ENCODE measurements at regions not wholly inside any gene's neighbourhood (a gene's known extent, or its start where the extent isn't known, plus 50 kb on each side); places are given as distances from the start of the nearest gene placed in this dataset.

DNA sequence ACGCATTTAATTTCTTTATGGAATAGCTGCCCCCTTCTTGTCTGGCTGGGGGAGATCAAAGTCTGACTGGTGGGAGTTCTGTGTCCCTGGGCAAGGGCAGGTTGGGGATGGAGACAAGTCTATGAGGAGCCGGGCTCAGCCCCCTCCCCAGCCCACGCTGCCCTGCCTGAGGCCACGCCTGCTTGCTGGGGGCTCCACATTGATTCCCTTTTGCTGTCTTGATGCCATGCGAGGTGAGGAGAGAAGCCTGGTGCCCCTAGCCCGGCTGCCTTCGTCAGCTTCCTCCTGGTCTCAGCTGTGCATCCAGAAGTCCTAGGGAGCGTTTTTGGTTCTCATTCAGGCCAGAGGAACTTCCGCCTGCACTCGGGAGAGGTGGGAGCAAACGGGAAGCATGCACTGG, 247.9 kb downstream of the NDUFA10 start:
- intact Hi-C loops (cut with DNase I): no loop called here
- DNase-seq (ENCODE audit: low spot score): no peak

DNA sequence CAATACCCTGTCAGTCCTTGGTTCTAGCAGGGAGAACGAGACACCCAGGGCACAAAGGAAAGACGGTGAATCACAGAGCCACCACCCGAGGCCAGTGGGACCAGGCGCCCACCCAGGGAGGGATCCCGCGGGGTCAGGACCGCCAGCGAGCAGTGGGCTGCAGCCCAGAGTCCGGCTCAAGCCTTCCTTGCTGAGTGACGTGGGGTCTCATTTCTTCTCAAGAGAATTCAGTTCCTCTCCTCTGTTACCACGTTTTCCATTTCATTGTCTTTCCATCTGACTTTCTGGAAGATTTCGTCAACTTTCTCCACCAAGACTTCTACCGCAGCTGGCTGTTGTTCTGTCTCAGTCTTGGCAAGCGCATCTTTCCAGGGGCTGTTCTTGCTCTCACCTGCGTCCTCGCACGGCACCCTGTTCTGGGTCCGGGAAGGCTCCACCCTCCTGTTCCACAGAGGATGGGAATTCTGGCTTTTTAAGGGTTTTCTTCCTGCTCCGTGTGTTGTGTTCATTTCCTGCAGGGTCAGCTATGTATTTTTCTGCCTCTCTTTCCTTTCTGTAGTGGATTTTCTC, 248.6 kb downstream of the NDUFA10 start:
- DNase-seq (ENCODE audit: low spot score): no peak

GRCh38 chr2:239775623-239776435, 249.3 kb downstream of the NDUFA10 start:
- intact Hi-C loops (cut with DNase I): no loop called here
- DNase-seq (ENCODE audit: low spot score): no peak

More for the DNA sequence above, 248.6 kb downstream of the NDUFA10 start:
- intact Hi-C loops (cut with DNase I): no loop called here

GRCh38 chr2:239774933-239775622, 250.1 kb downstream of the NDUFA10 start:
- intact Hi-C loops (cut with DNase I): no loop called here
- no peak for DNase-seq (ENCODE audit: low spot score)

DNA sequence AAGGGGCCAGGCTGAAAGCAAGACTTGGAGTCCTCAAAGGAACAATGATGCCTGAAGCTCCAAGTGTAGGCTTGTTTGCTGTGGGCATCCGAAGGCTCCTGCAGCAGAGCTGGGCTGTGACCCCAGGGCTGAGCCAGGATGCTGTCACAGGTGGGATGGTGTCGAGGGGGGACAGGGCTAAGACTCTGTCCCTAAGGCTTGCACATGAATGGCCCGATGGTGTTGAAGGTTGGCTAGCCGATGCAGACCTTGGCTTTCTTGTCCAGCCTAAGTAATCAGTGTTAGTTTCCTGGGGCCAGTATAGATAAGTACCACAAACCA, 251.0 kb downstream of the NDUFA10 start:
- DNase-seq (ENCODE audit: low spot score): no peak
- intact Hi-C loops (cut with DNase I): no loop called here

- intact Hi-C loops (cut with DNase I): no loop called here
- peak; percentile 40 for DNase-seq (ENCODE audit: low spot score)
Measured at GRCh38 chr2:239773228-239774141, 251.7 kb downstream of the NDUFA10 start.

GRCh38 chr2:239772721-239773120, 252.4 kb downstream of the NDUFA10 start:
- DNase-seq (ENCODE audit: low spot score): no peak
- intact Hi-C loops (cut with DNase I): no loop called here

DNA sequence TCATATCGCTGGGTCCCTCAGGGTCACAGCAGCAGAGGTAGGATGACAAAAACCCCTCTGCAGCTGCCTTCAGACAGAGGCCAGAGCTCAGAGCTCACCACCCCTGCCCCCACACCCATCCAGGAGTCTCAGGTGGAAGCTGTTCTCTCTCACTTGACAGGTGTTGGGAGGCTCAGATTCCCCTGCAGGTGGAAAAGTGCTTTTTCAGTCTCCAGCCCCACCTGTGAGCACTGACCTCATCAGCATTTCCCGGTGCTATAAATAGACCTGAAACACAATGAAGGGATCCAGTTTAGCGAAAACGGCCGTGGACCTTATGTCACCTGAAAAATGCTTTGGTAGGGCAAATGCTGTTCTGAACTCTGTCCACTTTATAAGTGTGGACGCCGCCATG, 254.9 kb downstream of the NDUFA10 start:
- no peak for DNase-seq (ENCODE audit: low spot score)

DNA sequence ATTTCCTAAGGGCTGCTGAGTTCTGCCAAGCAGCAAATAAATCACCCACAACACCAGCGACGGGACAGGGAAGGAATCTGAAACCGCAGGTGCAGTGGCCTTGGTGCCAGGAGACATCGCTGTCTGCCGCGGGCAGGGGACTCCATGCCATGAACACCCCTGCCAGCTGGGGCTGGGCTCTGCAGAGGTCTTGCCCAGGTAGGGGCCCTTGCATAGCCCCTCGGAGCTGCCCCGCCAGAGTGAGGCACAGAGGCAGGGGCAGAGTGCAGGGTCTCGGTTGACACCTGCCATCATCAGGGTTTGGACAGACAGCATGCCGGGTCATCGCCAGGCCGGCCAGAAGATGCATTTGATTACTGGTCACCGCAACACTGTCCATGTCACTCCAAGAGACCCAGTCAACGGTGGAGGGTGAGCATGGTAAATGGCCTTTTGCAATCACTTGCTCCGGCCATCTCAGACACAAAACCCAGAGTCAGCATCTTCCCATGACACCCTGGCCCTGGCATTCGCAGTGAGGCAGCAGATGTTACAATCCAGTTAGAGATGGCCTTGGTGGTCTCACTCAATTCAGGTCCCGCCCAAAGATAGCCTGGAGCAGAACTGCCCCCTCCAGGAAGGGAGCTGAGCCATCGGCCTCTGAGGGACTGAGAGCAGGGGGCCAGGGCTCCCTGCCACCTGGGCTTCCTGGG, 255.4 kb downstream of the NDUFA10 start:
- intact Hi-C loops (cut with DNase I): no loop called here
- DNase-seq (ENCODE audit: low spot score): peak; percentile 59

More for the DNA sequence above, 254.9 kb downstream of the NDUFA10 start:
- intact Hi-C loops (cut with DNase I): no loop called here

DNA sequence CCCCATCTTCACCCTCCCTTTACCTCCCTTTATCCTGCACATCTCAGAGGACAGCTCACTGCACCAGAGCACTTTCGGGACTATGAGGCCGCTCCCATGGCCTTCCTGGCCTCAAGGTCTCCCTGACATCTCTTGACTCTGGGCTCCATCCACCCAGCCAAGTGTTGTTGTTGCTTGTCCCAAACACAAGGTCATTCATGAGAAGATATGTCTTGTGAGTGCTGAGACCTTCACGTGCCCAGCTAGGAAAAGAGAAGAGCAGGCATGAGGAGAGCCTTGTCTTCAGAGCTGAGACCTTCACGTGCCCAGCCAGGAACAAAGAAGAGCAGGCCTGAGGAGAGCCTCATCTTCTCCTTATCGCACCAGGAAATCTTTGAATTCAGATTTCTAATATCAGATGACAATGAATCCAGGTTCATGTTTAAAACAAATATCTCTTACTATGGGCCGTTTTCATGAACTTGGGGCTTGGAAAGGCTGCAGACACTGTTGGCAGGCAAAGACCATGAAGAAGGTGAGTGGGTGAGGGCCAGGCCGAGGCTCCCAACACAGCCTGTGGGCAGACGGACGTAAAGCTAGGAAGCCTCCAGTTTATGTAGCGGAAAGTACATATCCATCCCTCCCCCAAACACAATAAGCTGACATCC, 256.1 kb downstream of the NDUFA10 start:
- intact Hi-C loops (cut with DNase I): no loop called here
- DNase-seq (ENCODE audit: low spot score): peak; percentile 61

- intact Hi-C loops (cut with DNase I): no loop called here
- peak; percentile 76 for DNase-seq (ENCODE audit: low spot score)
Measured at GRCh38 chr2:239768031-239768790, 256.9 kb downstream of the NDUFA10 start.

DNA sequence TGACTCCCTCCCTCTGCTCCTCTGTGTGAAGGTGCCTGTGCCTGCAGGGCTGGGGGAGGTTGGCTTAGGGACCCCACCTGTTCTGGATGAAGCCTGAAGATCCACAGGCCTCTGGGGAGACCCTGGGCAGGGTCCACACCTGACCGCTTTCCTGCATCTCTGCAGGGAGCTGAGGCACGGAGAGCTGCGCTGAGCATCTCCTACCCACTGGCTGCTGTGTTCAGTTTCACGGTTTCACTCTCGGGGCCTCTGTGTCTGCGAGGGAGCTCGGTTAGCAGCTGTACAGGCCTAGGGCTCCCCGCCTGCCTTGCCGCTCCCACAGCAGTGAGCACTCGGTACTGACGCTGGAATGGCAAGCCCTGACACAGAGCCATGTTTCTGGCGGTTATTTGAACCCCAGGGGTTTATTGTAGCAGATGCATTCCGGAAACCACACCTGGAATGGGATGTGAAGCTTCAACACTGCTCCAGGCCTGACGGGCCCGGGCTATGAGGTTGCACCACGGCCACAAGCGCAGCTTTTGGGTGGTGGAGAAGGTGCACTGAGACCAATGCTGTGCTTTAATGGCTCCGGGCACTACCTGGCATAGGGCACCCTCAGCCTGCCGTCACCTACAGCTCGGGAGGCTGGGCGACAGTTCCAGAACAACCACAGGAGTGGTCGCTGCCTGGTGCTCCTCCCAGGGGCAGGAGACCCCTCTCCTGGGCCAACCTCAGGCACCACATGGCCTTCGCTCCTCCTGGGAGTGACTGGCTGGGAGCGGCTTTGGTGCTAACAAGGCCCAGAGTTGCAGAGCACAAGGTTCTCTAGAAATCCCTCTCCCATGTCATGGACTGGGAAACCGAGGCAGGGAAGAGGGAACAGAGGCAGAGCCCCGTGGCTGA, 257.9 kb downstream of the NDUFA10 start:
- intact Hi-C loops (cut with DNase I): no loop called here
- DNase-seq (ENCODE audit: low spot score): peak; percentile 70

DNA sequence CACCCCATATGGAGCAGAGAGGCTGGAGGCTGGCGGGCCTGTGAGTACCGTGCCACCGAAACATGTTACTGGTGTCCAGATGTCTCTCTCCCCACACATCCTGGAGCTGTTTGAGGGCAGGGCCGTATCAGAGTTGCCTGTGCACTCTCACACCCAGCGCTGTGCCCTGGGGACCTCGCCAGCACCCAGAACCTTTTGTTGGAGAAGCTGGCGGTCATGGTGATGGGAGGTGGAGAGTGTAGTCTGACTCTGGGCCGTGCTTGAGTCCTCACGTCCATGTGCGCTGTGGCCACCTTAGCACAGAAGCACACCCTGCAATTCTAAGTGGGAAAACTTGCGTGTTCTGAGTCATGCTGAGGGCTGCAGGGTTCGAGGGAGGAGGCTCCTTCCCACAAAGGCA, 259.2 kb downstream of the NDUFA10 start:
- intact Hi-C loops (cut with DNase I): loop anchor here in 1 of 2 donors (1.0 kb wide), 1 partner anchor 17 kb away; no protein-coding TSS in a partner anchor
- peak; percentile 45 for DNase-seq (ENCODE audit: low spot score)

DNA sequence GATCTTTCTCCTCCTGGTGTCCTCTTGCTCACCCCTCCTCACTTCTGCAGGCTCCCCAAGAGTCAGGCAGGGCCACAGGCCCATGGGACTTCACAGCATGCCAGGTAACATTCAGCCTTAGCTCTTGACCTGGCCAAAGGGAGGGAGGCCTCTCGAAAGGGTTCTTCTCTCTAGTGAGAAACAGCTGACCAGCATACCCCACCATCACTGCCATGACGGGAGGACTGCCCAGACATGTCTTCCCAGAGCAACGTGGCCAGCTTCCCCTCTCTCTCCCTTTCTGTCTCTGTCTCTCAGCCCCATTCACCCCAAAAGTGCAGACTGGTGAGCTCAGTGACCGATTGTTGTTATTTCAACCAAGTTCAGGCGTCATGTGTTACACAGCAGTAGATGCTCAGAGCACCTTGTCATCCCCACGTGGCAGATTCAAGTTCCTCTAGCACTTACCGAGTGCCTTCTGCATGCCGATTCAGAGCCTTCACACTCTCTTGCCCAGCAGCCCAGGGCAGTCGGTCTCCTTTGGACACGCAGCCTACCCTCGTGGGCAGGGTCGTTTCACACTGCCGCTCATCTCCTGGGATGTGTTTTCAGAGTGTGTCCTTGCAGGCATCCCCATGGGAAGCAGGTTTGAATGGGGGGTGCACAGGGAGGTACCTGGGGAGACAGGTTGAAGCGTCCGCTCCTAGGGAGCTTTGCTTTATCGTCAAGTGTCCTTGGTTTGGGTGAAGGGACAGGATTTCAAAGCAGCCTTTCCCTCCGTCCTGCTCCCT, 259.9 kb downstream of the NDUFA10 start:
- intact Hi-C loops (cut with DNase I): loop anchor here in 1 of 2 donors (1.0 kb wide), 1 partner anchor 16 kb away; no protein-coding TSS in a partner anchor
- peak; percentile 46 for DNase-seq (ENCODE audit: low spot score)

DNA sequence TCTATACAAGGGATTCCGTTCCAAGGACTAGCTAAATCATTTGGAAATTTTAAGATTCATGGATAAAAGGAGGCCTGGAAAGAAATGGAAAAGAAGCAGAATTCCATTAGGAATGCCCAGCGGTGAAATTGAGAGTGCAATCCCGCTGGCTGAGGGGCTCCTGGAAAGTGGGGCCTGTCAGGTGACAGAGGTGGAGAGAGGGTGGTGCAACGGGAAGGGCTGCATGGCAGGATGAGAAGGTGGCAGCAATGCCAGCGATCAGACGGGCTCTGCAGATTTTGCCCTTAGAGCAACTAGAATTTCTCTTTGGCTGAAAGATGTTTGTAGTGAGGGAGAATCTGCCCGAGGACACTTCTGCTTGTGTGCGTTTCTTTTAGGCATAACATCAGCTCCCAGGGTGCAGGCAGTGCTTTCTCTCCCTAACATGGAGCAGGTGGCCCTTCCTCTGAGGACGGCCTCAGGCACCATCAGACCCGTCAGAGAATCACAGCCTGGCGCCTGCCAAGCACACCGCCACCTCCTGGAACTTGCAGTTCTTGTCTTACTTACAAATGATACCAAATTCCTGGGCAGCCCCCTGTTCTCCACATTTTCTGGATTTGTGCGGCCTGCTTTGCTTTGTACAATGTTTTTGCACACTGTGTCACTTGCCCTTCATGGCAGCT, 261.6 kb downstream of the NDUFA10 start:
- intact Hi-C loops (cut with DNase I): no loop called here
- peak; percentile 51 for DNase-seq (ENCODE audit: low spot score)

Measured in posterior vena cava (tissue), 2 donors.